GM19372 (cell line): ENCODE measurements at regions not wholly inside any gene's neighbourhood (a gene's known extent, or its start where the extent isn't known, plus 50 kb on each side); places are given as distances from the start of the nearest gene placed in this dataset.
"Not testable (repeated sequence)": the region's sequence is repeated elsewhere in the genome, so short reads cannot be mapped to it uniquely, and the experiment has no call there.

Experiments used
- ATAC-seq: cut with Tn5 transposase; IDR thresholded peaks from one replicate; pipeline ENCODE4 v1.9.1; 2021; ENCODE audit warnings: mild to moderate bottlenecking, low read depth, moderate library complexity; ENCODE audit not compliant: unreplicated experiment

- no peak for ATAC-seq
Measured at GRCh38 chr11:80778941-80779340, 1338.1 kb upstream of the TENM4 start.

- ATAC-seq: no peak
Measured at GRCh38 chr11:80778432-80778831, 1337.6 kb upstream of the TENM4 start.

GRCh38 chr11:80773919-80774318 lies 1333.1 kb upstream of the TENM4 start:
- ATAC-seq: no peak

GRCh38 chr11:80771017-80771416 lies 1330.2 kb upstream of the TENM4 start:
- ATAC-seq: no peak

GRCh38 chr11:80758787-80759186 lies 1318.0 kb upstream of the TENM4 start:
- ATAC-seq: no peak

- ATAC-seq: no peak
Measured at GRCh38 chr11:80748207-80748925, 1307.5 kb upstream of the TENM4 start.

- ATAC-seq: no peak
Measured at GRCh38 chr11:80746300-80746699, 1305.5 kb upstream of the TENM4 start.

DNA sequence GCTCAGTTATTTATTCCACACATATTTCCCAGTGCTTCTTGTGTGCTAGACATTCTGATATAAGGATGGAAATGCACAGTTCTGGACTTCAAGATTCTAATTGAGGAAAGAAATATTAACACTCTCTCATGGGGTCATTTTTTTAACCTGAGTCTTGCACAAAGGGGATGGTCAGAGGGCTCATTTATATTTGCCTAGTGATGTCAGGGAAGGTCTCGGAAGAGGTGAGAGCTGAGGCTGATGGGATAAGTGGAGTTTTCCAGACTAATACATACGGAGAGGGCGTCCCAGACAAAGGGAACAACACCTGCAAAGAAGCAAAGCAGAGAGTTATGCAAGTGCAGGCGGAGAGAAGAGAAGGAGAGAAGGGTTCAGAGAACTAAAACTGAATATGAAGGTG lies 1304.6 kb upstream of the TENM4 start:
- ATAC-seq: no peak

DNA sequence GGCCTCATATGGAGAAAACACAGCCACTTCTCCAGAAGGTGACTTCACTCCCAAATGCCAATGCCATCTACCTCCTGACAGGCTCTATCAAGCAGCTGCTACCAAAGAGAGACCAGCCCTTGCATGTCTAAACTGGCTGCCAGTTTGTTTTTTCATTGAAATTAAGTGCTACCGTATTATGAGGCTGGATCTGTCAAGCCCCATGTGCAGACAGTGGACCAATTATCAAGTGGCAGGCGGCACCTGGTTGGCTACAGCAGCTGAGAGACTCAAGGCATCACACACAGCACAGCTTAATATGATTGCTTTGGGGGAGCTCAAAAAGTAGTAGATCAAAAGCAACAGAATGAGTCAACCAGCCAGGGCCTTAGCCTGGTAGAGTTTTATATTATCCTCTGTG lies 1293.0 kb upstream of the TENM4 start:
- ATAC-seq: no peak

DNA sequence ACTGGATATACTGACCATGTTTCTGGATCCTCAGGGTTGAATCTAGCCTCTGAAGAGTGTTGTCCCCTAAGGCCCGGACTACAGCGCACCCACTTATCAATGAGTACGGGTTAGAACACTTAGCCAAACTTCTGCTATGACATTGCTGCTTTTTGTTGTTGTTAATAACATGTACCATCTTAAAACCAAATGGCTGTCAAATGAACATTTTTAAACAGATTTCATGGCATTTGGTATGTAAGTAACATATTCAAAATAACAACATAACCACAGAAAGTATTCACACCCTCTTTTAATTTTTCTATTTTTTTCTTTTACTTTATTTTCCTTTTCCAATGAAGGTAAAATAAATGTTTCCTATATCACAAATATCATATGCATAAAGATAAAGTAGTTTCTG lies 1292.5 kb upstream of the TENM4 start:
- no peak for ATAC-seq

- no peak for ATAC-seq
Measured at GRCh38 chr11:80727315-80727714, 1286.5 kb upstream of the TENM4 start.

- no peak for ATAC-seq
Measured at GRCh38 chr11:80726236-80726635, 1285.4 kb upstream of the TENM4 start.

GRCh38 chr11:80724366-80724765 lies 1283.5 kb upstream of the TENM4 start:
- no peak for ATAC-seq

- no peak for ATAC-seq
Measured at GRCh38 chr11:80722629-80723028, 1281.8 kb upstream of the TENM4 start.

DNA sequence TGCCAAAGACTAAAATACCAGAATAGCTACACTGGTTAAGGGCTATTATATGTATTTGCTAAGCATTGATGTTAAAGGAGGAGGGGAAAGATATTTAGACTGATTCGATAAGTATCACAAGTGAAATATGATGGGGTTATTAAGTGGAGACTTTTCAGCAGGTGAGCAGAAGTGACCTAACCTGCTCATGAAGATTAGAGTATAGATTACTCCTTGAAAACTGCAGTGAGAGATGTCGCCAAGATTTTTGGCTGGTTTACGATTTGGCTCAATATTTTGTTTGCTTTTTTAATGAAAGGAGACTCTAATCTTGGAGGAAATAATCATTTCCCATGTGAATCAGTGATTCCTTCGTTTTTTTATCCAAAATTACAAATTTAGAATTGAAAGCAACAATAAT lies 1279.5 kb upstream of the TENM4 start:
- no peak for ATAC-seq

DNA sequence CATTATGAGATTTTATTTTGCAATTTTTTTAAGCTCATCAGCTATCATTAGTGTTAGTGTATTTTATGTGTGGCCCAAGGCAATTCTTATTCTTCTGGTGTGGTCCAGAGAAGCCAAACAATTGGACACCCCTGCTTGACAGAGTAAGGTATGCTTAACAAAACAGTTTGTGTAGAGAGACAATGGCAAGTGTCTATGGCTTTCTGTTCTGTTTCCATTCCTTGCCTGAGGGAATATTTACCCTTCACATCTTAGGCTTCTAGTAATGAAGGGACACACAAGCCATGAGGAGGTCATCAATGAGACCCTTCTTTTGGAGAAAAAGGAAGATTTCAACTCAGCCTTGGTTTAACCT lies 1278.4 kb upstream of the TENM4 start:
- ATAC-seq: no peak

DNA sequence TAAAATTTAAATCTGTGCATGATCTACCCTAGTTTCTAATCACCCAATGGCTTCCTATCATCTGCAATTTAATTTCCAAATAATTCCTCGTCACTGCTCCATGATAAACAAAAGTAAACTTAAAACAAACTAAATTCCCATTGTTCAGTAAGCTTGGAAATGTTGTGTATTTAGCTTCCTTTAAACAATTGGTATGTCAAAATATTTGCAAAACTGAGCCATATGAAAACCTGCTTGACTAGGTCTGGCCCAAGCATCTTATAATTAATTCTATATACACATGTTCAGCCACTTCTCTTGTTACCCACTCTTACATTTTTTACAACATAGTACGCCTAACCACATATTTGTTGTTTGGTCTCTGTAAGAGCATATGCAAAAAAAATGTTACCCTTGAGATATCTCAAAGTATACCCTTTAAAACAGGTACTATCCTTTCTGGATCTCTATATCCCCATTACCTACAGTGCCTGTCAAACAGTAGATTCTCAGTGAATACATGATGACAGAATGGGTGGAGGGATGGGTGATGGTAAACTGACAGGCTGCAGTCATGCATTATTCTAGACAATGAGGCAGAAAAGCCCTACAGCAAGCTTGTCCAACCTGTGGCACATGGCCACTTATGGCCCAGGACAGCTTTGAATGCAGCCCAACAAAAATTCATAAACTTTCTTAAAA lies 1277.9 kb upstream of the TENM4 start:
- ATAC-seq: no peak

DNA sequence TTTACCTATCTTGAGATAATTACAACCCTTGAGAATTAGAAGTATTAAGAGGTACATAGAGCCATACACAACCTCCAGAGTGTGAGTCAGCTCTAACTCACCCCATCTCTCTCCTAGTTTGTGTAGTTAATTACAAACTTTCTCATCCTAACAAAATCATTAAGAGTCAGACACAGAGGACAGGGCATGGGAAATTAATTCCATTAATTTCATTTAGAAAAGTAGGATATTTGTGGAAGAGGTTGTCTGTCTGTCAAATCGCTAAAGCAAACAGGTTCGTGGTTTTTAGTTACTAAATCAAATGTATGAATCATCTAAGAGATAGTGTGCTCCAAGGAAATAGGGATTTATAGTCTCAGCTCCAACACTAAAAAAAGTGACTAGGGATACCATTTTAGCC lies 1261.4 kb upstream of the TENM4 start:
- ATAC-seq: no peak

DNA sequence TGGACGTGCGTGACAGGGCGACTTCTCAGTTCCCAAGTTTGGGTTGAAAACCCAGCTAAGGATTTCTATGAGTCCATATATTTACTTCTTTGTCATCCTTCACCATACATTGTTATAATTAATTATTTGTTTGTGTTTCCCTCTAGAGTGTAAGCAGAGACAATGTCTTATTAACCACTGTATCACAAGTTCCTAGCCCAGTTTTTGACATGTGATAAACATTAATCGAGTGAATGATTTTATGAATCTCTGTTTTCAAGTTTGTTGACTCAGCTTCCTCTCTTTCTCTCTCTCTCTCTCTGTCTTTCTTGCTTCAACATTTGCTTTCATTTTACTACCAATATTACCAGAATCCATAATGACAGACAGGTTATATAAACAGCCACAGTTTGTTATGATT lies 1259.6 kb upstream of the TENM4 start:
- no peak for ATAC-seq

DNA sequence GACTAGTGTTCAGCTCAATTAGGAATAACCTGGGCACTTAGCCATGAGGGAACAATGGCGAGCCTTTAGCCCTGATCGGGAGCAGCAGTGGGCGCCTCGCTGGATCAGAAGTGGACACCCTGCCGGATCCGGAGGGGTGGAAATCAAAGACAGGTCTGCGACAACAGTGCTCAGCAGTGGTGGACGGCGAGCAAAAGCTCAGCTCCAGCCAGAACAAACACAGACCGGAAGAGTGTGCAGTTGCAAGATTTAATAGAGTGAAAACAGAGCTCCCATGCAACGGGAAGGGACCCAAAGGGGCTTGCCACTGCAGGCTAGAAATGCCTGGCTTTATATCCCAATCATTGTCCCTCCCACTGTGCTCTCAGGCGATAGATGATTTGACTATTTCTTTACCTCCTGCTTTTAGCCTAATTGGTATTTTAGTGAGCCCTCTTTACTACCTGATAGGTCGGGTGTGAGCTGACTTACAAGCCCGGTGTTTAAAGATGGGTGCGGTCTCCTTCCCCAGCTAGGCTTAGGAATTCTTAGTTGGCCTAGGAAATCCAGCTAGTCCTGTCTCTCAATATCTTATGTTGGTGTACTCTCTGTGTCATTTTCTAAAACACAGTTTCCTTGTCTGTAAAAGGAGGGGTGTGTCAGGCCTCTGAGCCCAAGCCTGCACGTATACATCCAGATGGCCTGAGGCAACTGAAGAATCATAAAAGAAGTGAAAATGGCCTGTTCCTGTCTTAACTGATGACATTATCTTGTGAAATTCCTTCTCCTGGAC lies 1258.8 kb upstream of the TENM4 start:
- not testable (repeated sequence) for ATAC-seq

- no peak for ATAC-seq
Measured at GRCh38 chr11:80698637-80699036, 1257.8 kb upstream of the TENM4 start.

GRCh38 chr11:80694385-80694784 lies 1253.6 kb upstream of the TENM4 start:
- no peak for ATAC-seq
